ENCODE measurements at regions not wholly inside any gene's neighbourhood (a gene's known extent, or its start where the extent isn't known, plus 50 kb on each side); places are given as distances from the start of the nearest gene placed in this dataset.

GRCh38 chr2:42980764-42981416, 188.5 kb upstream of the HAAO start:
- TF ChIP-seq POLR2A (IDR thresholded peaks at IDR 0.05) (no peak), CTCF (IDR thresholded peaks at IDR 0.05 in 4 of 5, conservative IDR thresholded peaks at IDR 0.05 in 1 of 5) (no peak)

Measured in gastrocnemius medialis (tissue), 4 donors.